HG02610 (cell line): ENCODE measurements at regions not wholly inside any gene's neighbourhood (a gene's known extent, or its start where the extent isn't known, plus 50 kb on each side); places are given as distances from the start of the nearest gene placed in this dataset.

Experiments used
- ATAC-seq: cut with Tn5 transposase; IDR thresholded peaks from one replicate; pipeline ENCODE4 v1.9.1; 2021; ENCODE audit warnings: mild to moderate bottlenecking, moderate library complexity; ENCODE audit not compliant: unreplicated experiment

DNA sequence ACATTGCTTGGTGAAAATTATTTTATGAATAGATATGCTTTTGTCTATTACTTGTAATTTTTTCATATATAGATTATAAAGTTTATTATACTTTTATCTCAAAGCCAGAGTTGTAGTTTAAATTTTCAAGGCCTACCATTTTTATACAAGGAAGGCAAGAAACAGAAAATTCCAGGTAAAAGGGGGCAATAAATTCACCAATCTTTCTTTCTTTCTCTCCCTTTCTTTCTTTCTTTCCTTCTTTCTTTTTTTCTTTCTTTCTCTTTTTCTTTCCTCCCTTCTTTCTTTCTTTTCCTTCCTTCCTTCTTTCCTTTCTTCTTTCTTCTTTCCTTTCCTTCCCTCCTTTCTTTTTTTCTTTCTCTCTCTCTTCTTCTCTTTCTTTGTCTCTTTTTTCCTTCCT lies 529.4 kb downstream of the PCDH17 start:
- ATAC-seq: no peak

DNA sequence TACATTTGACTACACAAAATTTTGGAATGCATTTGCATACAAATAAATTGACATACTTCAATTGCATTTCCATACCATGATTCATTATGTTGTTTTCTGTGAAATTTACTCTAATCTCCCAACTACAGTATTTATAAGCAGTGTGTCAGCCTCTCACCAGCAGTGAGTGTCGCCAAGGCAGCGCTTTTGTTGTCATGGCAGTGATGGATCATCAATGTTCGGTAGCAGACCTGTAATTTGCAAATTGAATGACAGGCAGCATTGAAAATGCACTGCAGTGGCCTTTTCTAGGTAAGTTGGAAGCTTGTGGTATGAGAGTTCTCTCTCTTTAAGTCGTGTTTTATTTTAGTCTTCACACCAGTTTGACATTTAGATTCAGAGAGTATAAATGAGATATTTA lies 534.1 kb downstream of the PCDH17 start:
- ATAC-seq: no peak

DNA sequence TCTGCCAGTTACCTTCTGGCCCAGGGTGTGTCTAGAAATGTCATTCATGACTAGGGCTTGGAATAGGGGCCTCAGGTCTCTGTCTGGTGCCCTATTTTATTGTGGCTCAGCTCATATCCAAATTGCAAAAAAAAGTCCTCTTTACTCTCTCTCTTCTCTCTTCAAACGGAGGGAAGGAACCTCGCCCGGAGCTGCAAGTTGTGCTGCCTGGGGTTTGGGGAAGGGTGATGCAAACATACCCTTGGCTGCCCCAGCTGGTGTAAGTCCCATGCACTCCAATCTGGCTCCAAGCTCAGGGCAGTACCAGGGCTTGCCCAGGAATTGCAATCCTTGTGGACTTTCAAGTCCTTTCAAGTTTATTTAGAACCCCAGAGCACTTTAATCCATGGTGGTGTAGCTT lies 549.6 kb downstream of the PCDH17 start:
- no peak for ATAC-seq

DNA sequence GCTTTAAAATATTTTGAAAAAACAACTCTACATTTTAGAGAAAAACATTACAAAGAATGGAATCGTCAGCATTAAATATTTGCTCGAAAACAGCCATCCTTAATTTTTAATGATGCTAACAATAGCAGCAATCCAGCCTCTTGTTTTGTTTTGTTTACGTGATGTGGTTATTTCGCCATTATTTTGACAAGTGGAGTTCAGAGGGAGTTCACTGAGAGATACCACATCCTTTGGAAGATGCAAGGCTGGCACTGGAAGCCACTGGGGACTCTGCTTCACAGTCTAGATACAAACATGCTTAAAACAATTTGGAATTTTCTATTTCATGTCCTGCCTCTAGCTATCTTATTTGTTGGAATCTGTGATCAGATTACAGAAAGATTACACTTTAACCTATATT lies 556.3 kb downstream of the PCDH17 start:
- no peak for ATAC-seq

DNA sequence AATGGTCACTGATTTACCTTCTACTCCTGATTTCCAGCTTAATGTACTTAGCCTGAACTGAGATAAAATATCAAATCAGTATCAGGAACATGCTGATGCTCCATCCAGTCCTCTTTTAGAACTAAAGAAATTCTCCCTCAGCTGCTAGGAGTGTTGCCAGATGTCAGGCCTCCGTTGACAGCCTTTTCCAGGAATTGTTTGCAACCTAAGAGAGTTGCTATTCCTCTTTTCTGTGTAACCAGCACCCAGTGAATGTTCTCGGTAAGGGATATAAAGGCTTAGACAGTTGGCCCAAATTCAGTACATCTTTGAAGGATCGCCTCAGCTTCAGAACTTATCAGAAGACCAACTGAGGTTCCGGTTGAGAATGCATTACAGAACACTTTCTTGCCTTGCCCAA lies 559.0 kb downstream of the PCDH17 start:
- no peak for ATAC-seq

DNA sequence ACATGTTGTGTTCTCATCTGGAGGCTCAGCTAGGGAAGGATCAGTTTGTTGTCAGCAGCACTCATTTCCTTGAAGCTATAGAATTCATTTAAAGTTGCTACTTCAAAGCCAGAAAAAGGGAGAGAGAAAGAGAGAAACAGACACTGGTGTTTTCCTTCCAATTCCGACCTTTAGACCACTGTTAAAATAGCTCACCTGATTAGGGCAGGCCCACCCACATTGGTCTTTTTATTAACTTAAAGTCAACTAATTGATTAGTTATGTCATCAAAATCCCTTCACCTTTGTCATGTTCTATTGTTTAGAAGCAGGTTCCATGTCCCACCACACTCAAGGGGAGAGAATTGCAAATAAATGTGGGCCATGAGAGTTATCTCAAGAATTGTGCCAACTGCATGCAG lies 560.2 kb downstream of the PCDH17 start:
- no peak for ATAC-seq

DNA sequence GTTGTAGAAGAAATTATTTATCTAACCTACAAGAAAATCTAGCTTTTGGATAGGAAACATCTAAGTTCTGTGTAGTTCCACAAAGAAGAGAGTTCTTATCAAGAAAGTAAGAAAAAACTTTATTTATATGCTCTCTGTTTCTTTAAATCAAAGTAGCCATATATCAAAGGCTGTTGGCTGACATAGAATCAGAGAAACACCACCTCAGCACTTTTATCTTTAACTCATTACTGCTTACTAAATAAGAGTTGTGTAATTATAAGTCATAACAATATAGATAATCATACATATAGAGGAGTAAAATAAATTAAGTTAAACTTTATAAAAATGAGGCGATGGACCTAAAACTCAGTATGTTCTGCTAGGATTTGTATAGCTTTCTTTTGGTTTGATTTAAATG lies 570.6 kb downstream of the PCDH17 start:
- ATAC-seq: no peak

DNA sequence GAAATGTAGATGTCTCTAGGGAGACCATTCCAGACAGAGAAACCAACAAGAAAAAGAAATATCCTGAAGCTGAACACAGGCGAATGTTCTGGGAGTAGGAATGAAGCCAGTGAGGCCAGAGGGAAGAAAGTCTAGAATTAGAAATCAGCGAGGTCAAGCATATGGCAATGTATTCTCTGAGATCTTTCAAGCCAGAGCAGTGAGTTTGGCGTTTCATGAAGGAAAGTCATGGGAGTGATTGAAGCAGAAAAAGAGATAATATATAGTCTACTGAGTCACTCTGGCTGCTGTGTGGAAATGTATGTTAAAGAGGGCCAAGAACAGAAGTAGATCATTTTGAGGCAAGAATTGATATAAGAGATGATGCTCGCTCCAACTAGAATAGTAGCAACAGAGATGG lies 576.0 kb downstream of the PCDH17 start:
- no peak for ATAC-seq

DNA sequence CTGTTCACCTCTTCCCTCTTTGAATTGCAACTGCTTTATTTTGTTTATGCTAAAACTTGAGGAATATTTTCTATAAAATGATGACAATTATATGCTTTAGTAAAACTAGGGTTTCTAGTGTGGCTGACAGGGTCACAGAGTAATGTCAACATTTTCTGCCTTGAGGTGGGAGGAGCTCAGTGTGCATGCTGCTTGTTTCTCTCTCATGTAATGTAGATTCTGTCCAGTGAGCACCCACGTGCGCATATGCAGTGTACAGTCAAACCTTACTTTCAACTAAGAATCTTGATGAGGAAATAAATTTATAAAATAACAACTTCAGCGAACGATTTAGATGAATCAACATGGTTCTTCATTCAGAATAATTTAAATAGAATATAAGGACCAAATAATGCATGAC lies 603.9 kb downstream of the PCDH17 start:
- ATAC-seq: no peak

DNA sequence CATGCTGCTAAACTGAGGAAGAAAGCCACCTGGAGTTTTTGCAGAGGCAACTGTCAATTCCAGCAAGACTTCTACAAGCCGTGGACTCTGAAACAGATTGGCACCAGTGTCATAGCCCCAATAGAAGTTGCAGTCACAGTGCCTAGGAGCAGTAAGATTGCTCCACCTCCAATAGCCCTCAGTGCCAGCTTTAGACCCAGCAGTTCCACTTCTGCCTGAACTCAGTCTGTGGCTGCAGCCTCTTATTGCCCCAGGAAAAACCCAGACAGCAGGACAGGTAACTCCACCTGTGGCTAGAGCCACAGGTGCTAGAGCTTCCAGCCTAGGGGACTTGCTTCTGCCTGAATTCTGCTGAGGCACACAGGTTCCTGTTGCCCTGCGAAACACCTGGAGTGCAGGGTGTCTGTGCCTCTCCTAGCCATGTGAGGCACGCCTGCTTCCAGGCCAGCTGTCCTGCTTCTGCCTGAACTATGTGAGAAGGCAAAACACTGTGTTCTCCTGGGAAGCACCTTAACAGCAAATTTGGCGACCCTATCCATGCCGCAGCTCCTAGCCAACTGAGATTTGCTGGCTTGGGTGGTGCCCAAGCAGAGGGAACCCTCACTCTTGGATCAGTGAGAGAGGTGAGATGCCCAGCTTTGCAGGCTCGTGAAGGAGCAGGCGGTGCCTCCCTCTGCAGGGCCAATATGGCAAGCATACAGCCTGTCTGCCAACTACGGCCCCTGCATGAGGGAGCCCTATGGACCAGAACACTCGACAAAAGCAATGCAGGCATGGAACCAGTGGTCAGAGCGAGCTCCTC lies 607.6 kb downstream of the PCDH17 start:
- no peak for ATAC-seq

DNA sequence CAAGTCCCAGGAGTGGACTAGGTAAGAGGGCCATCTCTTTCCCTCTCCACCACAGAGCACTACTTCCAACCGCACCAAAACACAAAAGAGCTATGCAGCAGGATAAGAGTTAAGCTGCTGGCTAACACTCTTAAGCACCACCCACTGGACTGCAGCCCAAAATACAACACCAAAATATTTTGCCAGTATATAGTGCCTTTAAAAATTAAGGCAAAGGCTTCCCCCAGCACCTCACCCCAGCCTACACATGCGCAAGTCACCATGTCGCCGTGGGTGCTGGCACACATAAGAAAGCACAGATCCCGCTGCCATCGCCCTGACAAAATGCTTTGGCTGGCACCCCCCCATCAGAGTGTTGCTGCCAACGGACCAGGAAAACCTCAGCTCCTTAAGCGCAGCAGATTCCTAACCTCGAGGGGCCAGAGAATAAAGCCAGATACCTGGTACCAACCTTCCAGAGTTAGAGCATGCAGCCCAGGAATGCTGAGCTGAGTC lies 608.3 kb downstream of the PCDH17 start:
- ATAC-seq: no peak

DNA sequence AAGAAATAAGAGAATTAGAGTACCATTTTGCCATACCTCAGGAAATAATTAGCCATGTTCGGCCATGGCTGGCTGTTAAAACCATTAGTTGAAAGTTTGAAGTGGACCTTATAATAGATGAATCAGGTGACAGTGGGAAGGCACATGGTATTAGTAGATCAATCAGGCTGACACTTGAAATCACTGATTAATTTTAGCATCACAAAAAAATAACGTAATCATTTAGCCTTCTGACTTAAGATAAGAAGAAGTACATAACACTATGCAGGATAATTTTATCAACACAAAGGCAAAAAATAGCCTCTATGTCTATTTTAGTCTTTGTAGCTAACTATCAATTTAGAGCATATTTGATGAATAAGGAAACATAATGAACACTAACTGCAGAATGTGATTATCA lies 615.5 kb downstream of the PCDH17 start:
- no peak for ATAC-seq

DNA sequence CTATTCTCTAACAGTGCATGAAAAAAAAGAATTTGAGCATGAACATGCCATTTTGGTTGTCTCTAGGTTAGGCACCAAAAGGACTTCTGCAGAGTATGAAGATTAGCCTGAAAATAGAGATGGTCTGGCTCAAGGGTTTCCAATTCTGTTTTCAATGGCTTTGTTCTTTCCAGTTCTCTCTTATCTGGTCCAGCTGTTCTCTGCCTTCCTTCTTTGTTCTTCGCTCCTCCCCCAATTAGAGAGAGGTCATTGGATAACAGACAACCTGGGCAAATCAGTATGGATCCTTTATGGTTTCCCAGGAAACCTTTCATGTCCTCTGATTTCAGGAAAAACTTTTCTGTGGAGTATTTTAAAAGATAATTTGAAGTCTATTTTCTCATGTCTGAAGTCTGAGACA lies 623.4 kb downstream of the PCDH17 start:
- no peak for ATAC-seq

DNA sequence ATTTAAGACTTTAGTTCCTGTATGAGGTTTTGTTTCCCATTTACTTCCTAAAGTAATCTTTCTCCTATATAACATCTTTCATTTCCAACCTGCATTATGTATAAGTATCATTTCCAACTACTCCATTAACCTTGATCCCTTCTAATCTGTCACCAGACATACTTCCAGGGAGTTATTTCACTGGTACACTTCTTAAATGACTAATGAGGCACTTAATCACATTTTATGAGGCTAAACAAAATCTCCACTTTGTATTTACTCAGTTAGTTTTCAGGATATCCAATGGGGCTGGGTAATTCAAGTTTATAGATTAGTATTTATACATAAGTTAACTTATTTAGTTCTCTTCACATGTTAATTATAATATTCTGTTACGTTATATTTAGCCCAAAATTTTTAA lies 634.7 kb downstream of the PCDH17 start:
- no peak for ATAC-seq

DNA sequence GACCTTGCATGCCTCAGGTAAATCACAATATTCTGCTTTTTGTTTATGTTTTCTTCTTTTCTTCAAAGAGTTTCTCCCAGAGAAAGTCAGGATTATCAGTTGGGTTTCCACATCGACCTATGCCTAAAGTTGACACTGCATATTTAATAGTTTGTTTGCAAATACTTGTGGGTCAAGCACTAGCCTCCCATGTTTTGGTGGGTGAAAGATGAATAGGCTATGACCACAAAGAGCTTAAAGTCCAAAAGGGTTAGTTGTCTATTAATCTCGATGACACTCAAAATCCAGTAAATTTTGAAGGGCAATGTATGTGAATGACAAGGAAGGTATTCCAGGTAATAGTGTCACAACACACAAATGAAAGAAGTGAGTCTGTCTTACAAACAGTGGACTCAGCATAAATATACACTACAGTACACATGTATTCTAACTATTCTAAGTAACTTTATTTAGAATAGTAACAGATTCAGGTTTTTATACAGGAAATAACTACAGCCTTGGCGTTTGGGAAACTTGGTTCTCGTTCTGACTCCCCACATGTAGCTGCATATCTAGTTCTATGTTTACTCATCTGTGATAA lies 667.1 kb downstream of the PCDH17 start:
- no peak for ATAC-seq

DNA sequence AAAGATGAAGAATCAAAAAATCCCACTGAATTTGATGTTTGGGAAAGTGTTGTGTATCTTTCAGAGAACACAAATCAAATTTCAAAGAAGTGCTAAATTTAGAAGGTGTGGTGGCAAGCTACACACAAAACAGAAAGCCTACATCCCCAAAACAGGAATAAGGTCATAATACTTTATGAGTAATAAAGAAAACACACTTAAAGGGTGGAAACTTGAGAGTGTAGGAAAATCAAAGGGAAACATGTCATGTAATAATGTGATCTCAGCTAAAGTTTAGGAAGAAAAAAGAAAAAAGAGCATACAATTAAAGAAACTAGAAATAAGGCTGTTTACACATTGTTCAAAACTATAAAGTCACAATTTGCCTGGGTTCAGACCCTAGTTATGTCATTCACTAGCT lies 668.7 kb downstream of the PCDH17 start:
- no peak for ATAC-seq

DNA sequence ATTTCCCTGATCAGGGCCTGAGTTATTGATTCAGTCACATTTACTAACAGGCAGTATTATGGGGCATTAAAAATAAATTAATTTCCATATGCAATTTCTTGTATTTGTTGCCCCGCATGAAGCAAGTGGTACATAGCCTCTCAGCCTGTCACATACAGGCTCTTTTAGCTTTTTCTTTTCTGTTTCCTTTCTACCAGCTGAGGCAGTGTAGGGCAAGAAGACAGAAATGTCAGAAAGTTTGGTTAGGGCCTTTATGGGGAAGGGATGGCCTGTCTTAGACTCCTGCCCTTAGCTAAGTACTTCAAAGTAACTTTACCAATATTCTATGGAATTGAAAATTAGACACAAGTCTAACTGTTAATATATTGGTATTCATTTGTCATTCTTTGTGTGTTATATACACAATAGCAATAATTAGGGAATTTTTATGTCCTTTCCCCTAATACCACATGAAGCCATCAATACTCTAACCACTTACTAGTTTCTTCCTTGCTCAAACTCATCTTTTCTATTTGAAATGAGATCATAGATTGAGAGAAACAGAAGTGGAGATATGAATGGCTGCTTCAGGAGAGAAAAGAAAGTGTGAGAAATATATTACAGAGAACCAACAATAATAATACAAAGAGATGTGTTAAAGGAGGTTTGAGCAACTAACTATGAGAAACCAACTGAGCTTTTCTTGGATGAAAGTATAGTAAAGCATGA lies 669.6 kb downstream of the PCDH17 start:
- ATAC-seq: peak; percentile 76

DNA sequence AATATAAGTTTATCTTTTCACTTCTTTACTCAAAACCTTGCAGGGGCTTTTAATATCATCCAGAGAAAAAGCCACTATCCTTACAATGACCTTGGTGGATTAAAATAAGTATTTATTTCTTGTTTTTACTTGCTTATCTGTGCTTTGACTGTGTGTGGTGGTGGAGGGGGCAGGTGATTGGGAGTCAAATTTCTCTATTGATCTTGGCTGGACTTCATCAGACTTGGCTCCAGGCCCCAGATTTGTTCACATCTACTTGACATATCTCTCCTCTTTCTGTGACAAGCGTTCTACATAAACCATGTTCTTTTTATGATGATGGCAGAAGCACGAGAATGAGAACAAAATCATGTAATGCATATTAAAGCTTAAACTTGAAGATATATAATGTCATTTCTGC lies 670.8 kb downstream of the PCDH17 start:
- no peak for ATAC-seq

DNA sequence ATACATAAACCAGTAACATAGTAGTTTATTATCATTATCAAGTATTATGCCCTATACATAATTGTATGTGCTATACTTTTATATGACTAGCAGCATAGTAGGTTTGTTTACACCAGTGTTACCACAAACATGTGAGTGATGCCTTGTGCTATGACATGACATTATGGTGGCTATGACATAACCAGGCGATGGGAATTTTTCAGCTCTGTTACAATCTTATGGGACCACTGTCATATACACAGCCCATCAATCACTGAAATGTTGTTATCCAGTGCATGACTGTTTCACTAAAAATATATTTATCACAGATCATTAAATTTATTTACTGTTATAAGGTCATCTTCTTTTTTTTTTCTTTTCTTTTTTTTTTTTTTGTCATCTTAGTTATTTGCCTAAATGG lies 674.5 kb downstream of the PCDH17 start:
- no peak for ATAC-seq

DNA sequence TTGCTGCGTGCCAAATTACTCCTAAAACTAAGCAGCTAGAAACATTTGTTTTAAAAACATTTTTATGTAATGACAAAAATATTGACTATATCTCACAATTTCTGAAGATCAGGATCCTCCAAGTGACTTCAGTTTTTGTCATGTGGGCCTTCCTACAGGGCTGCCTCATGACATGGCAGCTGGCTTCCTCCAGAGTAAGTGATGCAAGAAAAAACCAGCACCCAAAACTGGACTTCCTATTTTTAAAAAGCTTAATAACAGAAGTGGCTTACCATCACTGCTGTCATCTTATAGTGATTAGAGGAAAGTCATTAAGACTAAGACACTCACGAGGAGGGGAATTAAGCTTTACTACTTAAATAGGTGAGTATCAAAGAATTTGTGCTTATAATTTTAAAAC lies 681.7 kb downstream of the PCDH17 start:
- no peak for ATAC-seq

DNA sequence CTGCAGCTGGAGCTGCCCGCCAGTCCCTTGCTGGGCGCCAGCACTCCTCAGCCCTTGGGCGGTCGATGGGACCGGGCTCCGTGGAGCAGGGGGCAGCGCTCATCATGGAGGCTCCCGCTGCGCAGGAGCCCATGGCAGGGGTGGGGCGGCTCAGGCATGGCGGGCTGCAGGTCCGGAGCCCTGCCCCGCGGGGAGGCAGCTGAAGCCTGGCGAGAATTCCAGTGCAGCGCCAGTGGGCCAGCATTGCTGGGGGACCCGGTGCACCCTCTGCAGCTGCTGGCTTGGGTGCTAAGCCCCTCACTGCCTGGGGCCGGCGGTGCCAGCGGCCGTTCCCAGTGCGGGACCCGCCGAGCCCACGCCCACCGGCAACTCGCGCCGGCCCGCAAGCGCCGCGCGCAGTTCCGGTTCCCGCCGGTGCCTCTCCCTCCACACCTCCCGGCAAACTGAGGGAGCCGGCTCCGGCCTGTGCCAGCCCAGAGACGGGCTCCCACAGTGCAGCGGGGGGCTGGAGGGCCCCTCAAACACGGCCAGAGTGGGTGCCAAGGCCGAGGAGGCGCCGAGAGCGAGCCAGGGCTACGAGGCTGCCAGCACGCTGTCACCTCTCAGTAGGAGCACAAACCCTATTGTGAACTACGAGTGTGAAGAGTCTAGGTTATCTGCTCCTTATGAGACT lies 687.1 kb downstream of the PCDH17 start:
- ATAC-seq: no peak

DNA sequence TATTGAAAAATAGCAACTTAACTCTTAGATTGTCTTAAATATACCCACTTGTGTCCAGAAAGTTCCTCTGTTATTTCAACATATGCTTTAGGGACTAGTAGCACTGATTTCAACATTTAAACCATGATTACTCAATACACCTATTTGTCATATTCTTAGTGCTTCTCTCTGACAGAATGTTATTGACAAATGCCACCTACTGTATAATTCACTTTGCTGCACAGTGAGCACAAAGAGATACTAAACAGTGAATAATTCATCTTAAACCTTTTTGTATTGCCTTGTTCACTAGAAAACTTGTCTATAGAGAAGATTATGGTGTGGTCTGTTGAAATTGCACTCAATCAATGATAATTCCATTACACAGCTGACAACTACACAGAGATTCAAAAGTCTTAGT lies 692.6 kb downstream of the PCDH17 start:
- no peak for ATAC-seq
